Endothelial cell of hepatic sinusoid (primary cell): ENCODE measurements at regions not wholly inside any gene's neighbourhood (a gene's known extent, or its start where the extent isn't known, plus 50 kb on each side); places are given as distances from the start of the nearest gene placed in this dataset.

Source experiments
- in situ Hi-C: cut with HindIII; loops from 2 replicates; pipeline ENCODE4 v1.10.0; 2017; ENCODE audit warnings: low sequenced_read_pairs

DNA sequence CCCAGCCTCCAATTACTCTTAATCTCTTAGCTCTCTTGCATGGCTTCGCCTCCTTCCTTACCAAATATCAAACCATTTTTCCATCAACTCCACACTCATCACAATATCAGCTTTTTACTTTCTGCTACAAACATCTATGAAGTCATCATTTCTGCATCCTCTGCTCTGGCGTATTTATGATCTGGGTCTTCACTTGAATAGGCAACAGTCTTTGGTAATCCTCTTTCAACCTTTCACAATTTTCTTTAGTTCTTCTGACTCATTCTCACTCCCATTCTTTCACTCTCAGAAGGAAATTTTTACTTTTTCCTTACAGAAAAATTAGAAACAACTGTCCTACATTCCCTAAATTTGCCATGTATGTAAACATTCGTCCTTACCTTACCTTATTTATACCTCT, 522.4 kb downstream of the HDGFL1 start:
- in situ Hi-C loops, result no loop called here

DNA sequence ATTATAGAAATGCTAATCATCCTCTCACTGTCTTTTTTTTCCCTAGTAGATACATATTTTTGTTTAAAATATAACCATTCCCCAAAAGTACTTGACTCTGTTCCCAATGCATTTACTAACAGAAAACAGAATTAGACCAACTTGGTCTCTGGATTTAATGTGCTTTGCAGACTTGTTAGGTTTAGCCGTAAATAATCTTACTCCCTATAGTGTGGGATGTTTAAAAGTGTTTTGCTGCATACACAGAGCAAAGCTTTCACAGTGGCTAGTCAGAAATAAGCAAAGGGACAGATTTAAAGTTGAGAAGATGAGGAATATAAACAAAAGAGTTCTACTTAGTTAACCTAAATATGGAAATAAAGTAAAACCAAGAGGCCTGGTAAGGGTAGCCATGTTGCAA, 527.5 kb downstream of the HDGFL1 start:
- in situ Hi-C loops, result no loop called here

DNA sequence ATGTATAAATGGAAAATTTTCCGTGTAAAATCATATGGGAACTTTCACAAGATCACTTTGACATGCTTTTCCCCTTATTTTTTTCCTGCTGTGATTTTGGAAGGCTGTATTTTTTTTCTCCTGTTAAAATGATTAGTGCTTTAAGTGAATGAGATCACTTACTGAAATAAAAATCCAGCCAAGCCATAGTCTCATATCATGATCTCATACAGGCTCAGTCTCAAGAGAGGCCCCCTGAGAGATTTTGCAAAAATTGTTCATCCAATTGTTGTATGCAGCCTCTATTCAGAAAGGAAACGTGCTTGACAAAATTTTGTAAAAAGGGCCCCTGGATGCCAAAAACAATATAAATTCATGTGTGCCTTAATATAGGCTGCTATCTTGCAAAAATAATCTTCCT, 528.2 kb downstream of the HDGFL1 start:
- in situ Hi-C loops, result no loop called here

DNA sequence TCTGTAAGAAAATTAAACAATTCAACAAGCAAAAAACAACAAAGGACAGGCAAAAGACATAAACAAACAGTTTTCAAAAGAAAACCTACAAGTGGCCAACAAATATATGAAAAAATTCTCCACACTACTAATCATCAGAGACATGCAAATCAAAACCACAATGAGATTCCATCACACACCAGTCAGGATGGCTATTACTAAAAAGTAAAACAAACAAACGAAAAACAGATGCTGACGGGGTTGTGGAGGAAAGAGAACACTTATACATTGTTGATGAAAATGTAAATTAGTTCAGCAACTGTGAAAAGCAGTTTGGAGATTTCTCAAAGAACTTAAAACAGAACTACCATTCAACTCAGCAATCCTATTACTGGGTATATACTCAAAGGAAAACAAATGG, 537.6 kb downstream of the HDGFL1 start:
- in situ Hi-C loops, result no loop called here

DNA sequence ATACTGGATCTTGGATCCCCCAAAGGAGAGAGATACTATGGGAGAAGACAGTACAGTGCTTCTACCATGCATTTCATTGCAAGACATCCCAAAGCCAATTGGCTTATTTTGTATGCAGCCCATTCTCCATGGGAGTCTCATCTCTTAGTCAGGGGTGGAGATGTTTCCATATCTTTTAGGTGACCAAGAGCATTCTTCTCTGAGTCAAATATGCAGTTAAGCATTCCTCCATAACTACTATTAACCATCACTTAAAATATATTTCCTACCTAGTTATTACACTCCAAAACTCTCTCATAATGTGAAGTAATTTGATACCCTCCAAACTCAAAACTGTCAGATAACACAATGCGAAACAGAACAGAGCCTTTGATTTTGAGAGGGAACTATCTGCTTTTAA, 542.6 kb downstream of the HDGFL1 start:
- in situ Hi-C loops, result no loop called here

DNA sequence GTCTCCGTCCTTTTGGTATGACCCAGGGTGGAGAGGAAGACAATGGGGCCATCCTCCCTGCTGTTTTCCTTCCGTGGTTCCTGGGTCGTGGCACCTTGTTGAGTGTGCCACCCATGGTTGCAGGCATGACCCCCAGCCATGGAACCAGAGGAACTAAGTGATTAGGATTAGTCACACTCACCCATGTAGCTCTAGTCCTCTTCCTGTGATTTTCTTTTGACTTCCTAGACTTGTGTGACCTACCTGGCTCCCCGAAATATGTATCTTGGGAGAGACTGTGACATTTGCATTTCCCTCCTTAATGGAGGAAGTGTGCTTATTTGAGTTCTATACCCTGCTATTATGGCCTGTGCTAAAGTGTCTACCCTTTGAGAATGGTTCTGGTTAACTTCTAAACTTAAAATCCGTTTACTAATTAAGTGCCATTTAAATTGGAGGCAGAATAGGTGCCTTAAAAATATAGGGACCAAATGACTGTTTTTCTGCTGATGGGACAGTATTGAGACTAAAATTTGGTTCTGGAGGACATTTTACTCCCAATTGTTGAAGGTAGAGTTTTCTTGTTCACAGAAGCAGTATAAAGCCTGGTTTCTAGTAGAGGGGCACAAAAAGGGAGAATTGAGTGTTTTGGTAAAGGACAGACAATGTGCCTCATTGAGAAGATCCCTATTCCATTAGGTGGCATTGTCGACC, 545.6 kb downstream of the HDGFL1 start:
- in situ Hi-C loops, result no loop called here

DNA sequence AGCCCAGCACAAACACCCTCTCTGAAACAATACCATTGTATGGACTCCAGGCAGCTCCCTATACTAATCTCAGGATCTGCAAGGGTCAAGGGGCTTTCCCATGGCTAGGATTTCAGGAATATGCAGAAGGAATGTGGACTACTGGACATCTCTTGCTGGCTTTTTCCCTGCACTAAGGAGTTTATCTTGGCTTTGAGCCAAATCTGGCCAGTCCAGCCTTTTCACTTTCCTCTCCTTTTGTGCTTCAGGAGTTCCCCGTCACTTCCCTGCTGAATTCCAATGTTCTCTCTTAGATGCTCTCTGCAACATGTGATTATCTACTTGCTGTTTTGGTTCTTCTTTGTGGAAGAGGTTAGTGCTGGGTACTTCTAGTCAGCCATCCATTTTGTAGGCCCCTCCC, 568.2 kb downstream of the HDGFL1 start:
- in situ Hi-C loops, result no loop called here

DNA sequence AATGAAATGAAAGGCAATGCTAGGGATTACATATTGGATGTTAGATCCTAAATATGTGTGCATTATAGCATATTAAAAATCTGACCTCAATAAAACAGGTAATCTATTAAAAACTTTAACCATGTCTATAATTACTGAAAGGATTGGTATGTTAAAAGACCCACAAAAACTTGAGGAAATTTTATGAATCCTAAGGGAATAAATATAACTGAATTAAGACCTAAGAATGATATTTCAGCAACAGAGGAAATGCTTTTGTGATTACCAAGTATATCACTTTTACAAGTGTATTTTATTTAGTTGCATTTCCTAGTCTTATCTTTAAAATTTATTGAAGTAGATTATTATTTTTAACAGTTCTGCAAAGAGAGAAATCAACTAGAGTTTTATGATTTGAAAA, 571.5 kb downstream of the HDGFL1 start:
- in situ Hi-C loops, result no loop called here

DNA sequence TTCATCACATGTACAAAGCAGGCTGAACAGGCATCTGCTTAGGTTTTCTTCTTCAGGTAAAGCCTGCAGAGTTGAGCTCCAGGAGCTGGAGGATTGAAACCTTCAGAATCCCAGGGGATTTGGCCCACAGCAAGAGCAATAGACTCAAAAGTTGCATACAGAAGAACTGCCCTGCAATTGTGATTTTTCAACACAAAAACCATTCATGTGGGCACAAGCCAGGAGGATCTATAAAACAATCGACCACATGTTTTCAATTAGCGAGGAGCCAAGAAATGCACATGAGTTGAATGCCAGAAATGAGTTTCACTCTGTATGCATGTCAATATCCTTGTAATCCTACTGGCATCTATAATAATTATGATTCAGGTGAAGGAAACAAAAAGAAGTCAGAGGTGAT, 576.4 kb downstream of the HDGFL1 start:
- in situ Hi-C loops, result no loop called here

DNA sequence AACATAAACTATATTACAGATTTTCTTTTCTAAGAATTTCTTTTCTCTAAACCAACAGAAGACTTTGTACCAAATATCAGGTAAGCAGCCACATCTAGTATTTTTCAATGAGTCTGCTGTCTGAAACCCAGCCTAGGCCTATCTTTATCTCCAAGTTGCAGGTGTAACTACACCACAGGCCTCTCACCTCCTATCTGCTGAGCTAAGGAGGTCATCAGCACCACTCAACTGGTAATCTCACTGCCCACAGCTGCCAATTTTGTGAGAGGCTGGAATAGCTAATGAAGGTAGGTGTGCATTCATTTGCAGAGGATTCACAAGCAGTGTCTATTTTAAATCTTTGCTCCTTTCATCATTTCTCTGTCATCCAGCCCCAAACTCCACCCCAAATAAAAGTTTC, 584.8 kb downstream of the HDGFL1 start:
- in situ Hi-C loops, result no loop called here

DNA sequence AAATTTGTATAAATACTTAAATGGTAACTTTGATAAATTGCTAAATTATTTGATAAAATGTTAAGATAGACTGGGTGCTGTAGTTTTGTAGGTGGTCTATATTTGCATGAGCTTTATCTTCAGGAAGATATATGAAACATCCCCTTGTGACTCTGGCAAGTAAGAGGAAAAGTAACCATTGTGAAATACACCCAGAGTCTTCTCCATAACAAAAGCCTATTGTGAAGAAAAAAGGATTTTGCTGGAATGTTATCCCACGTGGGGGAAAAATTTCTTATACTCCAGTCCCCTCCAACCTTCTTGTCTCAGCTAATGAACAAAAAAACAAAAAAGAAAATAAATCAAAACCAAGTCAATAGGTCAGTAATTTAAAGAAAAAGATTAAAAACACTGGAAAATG, 600.7 kb downstream of the HDGFL1 start:
- in situ Hi-C loops, result no loop called here

DNA sequence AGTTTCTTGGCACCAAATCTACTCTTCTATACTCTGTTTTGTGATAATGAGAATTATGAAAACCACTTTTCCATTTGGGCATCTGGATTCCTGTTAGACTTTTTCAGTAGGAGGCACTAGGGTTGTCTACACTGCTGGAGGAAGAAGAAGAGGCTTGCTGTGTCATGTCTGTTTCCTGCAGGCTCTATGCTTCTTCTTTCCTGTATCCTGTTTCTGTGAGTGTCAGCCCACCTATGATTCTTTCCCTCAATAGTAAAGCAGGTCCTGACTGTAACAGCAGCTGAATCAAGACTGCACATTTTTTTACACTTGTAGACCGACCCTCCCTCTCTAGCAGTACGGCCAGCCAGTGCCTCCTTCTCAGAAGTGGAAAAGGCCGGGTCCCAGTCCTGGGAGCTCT, 603.9 kb downstream of the HDGFL1 start:
- in situ Hi-C loops, result no loop called here

DNA sequence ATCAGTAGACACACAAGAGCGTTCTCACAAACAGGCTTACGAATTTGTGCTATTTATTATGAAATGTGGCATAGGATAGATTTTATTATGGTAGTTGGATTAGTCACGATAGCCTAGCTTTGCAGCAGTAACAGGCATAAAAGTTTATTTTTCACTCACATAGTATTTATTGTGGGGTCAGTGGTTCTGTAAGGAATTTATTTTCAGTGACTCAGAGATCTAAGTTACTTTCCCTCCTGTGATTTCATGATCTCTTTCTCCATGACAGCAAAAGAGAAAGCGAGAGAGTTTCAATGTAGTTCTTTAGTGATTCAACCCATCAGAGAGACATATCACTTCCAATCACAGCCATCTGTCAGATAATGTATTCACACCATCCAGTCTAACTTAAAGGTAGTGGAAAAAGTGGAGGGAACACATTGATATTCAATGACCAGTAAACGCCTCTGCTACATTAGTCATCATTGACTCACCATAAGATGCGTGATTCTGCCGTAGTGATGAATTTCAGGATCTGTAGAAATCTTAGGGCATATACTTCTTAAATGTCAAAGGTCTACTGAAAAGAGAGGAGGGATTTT, 605.5 kb downstream of the HDGFL1 start:
- in situ Hi-C loops, result no loop called here

DNA sequence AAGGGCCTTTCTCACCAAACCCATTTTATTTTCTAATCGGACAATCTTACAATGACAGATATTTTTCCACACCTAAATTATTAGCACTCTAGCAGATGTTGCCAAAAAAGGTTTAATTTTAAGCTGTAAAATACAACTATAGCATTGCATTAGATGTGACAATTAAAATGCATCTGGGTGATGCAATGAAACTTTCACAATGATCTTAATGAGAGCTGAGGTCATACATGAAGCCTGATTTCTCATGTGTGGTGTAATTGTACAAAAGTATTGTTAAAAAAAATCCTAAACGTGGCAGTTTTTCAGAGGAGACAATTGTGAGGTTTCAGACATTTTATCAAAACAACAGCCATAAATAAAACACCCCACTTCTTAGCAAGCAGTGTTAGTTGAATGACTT, 606.0 kb downstream of the HDGFL1 start:
- in situ Hi-C loops, result no loop called here

DNA sequence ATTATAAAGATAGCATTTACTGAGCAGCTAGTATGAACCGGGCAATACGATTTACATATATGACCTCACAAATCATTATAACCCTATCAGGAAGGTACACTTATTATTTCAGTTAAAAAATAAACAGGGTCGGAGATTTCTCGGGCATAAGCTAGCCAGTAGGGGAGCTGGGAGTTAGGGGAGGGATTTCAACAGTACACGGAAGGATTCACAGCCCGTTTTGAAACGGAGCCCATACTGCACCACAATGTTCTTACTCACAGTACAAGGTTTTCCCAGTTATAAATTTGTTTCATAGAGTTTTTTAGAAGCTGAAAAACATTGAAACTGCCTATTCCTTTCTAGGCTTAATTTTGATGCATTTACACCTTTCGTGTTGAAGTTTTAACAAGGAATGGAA, 607.1 kb downstream of the HDGFL1 start:
- in situ Hi-C loops, result no loop called here

DNA sequence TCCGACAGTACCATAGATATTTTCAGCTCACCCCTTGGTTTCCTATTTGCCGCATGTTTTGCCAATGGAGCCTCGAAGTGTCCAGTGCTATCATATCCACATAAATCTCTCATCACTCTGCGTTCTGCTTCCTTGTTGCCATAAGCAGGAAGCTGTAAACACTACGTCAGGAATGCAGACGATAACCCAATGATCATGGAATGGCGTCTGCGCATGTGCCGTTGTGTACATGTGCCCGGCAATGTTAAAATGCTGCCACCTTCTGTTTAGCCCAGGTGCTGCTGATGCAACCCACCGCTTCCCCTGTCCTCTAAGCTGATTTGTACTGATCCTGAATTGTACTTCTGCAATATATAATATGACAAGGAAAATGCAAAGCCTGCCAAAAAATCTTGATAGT, 607.5 kb downstream of the HDGFL1 start:
- in situ Hi-C loops, result no loop called here

DNA sequence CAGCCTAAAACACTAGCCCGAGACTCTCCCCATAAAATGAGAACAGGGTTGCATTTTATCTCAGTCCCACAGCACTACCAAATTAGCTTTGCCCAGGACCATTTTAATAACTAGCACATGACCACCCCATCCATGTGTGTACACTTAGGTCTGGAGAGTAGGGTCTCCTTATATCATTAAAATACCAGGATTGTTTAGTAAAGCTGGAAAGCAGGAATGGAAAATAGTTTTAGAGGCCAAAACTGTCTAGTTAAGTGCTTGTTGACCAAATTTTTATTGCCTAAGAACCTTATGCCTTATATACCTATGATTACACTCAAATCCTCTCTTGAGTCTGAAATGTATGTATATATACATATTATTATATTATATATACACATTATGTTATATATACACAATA, 608.4 kb downstream of the HDGFL1 start:
- in situ Hi-C loops, result no loop called here

DNA sequence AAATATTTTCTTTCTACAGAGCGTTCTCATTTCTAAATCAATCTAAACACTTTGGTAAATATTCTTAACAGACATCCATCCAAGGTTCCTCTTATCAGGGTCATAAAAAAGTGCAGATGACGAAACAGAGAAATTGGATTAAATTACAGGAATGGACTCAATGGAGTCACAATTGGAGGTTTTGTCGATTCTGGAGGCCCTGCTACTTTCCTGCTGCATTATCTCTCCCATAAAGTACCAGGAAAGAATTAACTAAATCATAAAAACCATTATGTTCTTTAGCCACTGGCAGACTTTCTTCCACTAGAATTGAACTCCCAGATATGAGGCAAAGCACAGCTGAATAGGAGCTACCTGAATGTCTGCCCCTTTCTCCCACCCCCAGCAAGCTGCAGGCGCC, 610.6 kb downstream of the HDGFL1 start:
- in situ Hi-C loops, result no loop called here

DNA sequence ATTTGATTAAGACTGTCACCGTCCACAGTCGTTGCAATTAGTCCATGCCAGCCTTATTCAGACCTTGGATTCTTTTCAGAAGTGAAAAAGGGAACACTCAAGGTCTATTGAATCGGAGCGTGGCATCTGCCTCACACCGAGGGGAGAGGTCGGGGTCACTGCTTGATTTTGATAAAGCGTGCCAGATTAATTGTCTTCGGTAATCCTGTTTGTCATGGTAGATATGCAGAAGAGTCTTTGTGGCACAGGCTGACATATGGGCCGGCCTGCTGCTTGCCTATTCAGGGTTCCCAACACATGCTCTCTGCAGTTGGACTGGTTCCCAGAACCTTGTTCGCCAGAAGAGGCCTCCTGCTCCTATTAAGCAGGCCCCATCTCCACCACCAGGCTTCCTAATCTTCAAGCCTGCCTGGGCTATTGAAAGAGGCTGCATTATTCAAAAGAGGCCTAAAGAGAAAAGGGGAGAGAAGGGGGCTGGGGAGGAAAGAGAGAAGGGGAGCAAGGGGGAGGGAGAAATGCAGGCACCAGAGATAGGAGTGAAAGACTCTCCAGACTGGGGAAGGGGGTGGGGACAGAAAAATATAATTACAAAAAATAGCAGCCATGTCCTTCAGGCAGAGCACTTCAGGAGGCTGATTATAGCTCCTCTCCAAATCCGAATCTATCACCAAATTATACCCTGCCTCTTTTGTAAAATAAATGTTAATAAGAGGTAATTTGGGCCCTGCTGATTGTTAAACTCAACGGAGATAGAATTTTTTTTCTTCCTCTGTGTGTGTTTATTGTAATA, 611.3 kb downstream of the HDGFL1 start:
- in situ Hi-C loops, result no loop called here

DNA sequence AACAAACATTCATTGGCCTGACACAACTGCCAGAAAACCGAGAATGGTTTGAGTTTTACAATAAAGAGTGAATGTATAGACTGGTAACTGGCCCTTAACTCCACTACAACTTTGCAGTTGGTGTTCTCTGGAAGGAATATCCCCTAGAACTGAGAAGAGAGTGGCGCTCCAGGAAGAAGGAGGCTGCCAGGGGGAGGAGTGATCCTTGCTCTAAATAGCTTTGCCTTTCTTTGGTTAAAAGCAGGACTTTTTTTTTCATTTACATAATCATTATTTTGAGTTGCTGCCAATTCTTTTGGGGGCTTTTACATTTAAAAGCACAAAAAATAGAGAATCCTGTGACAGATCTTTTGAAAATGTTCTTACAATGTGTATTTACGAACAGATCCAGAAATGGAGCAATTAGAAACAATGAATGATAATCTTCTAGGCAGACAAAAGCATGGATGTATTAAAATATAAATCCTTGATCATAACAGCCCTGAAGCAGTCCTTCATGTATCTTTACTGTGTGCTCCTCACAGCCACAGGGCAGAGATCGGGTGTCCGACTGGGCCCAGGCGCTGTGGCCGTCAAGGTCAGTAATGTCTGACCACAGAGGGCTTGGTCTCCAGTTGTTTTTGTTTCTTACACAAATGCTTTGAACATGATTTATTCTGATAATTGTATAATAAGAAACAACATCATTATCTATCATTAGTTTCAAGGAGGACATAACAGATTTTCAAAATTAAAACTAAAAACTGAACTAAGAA, 612.2 kb downstream of the HDGFL1 start:
- in situ Hi-C loops, result no loop called here

DNA sequence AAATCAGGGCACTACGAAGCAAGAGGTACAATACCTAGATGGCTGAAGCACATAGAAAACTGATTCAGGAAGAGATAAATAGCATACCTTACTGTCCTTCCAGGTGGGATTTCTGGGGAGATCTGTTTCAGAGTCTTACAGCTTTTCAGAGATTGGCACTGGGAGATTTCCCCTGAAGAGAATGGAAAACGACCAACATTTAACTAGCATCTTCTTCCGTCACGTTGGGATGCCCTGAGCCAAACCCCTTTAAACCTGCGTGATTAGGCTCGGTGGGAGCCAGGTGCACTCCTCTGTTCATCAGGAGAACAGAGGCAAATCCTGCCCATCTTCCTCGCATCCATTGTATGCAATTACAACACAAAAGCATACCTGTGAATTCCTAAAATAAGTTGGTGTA, 614.5 kb downstream of the HDGFL1 start:
- in situ Hi-C loops, result no loop called here

DNA sequence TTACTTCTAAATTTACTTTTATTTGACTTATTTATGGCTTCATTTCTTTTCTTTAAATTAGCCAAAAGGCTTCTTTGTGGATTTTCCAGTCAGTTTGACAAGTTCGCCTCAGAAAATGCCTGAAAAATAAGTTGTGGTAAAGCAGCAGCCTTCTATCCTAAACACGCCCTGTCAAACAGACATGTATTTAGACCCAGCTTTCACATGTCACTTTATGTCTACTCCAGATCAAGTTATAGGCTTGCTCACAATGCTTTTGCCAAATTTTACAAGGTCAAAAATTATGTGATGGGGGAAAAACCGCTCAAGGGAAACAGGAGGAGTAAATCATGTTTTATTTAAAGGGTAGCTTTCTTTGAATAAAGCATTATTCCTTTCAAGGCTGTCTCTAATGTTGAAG, 615.0 kb downstream of the HDGFL1 start:
- in situ Hi-C loops, result no loop called here
